Vagina (tissue), 2 donors: ENCODE measurements at regions not wholly inside any gene's neighbourhood (a gene's known extent, or its start where the extent isn't known, plus 50 kb on each side); places are given as distances from the start of the nearest gene placed in this dataset.

ENCODE experiments used
- DNase-seq, 2 donors: peaks; one replicate each; pipeline ENCODE4 v3.0.0-alpha.2; 2017; ENCODE audit errors: extremely low spot score in 2 of 2
- H3K27ac ChIP-seq: fragments of 200-600 bp; sonication (generic); one replicate; pipeline ENCODE4 v1.5.1; 2019
- H3K27me3 ChIP-seq: fragments of 200-600 bp; sonication (generic); one replicate; pipeline ENCODE4 v1.5.1; 2019
- H3K36me3 ChIP-seq, 2 donors: fragments of 200-600 bp; sonication (generic); one replicate each; pipeline ENCODE4 v1.5.1; 2017 to 2019
- H3K4me1 ChIP-seq: fragments of 200-600 bp; sonication (generic); one replicate; pipeline ENCODE4 v1.5.1; 2019
- H3K4me3 ChIP-seq, 2 donors: fragments of 200-600 bp; sonication (generic); 1 replicate in 1 of 2; 2 replicates in 1 of 2; pipeline ENCODE4 v1.5.1; 2016 to 2019
- H3K9me3 ChIP-seq: fragments of 200-600 bp; sonication (generic); one replicate; pipeline ENCODE4 v1.5.1; 2019
- POLR2A ChIP-seq, 2 donors: fragments of 450-650 bp; IDR thresholded peaks; one replicate each; pipeline ENCODE4 v1.6.1; 2017; ENCODE audit warnings: antibody characterized with exemption in 2 of 2, mild to moderate bottlenecking in 2 of 2, moderate library complexity in 2 of 2
- POLR2AphosphoS5 ChIP-seq, 2 donors: sonication (generic); formaldehyde crosslinking; IDR thresholded peaks; one replicate each; pipeline ENCODE4 v1.9.0; 2017; ENCODE audit warnings: antibody characterized with exemption in 2 of 2, mild to moderate bottlenecking in 2 of 2, low read depth in 1 of 2; ENCODE audit not compliant: insufficient read depth in 1 of 2
- intact Hi-C: fragments of 100-400 bp; cut with DNase I; formaldehyde crosslinking; loops from one replicate; pipeline ENCODE4 v1.15.1; 2023
- TF ChIP-seq, protein P1 (sequence below), 3 experiments: fragments of 450-650 bp in 2 of 3; fragments of 200-600 bp in 1 of 3; sonication (generic) in 1 of 3; IDR thresholded peaks; one replicate each; pipeline ENCODE4 v1.5.1; 2017 to 2019; ENCODE audit warnings: antibody characterized with exemption in 3 of 3, mild to moderate bottlenecking in 2 of 3, moderate library complexity in 2 of 3

DNA sequence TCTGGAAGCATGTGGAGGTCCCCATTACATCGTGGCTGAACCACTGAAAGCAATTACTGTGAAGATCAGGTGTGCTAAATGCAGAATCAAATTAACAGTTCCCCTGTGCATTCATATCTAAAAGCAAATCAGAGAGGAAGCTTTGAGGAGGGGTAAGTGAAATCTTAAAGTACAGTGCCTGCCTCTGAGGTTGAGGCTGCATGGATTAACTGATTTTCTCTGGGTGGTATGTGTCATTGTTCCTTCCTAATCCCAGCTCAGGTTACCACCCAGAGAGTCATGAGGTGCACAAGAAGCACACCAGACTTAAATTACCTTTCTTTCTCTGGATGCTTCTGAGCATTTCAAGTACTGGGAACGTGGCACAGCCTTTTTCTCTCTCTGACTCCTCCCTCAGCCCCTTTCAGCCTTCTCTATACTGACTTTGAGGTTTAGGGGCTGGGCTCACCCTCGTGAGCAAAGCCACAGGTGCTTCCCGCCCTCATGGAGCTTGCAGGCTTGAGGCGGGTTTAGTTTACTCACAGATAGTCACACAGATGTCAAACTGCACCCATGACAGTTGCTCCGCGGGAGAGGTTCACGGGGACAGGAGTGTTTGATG is 237.6 kb upstream of the CRY1 start:
- H3K27ac ChIP-seq, result no peak overlapping the region
- no peaks in the 10 kb centered on the region for H3K27me3 ChIP-seq
- H3K9me3 ChIP-seq, result no peaks in the 10 kb centered on the region
- H3K4me3 ChIP-seq, result no peak overlapping the region
- H3K4me1 ChIP-seq, result no peaks in the 10 kb centered on the region
- TF ChIP-seq POLR2A (IDR thresholded peaks at IDR 0.05) (no peak), POLR2AphosphoS5 (IDR thresholded peaks at IDR 0.05; ENCODE audit: insufficient read depth in 1 of 2, low read depth in 1 of 2) (no peak)
- TF ChIP-seq, protein P1, sequence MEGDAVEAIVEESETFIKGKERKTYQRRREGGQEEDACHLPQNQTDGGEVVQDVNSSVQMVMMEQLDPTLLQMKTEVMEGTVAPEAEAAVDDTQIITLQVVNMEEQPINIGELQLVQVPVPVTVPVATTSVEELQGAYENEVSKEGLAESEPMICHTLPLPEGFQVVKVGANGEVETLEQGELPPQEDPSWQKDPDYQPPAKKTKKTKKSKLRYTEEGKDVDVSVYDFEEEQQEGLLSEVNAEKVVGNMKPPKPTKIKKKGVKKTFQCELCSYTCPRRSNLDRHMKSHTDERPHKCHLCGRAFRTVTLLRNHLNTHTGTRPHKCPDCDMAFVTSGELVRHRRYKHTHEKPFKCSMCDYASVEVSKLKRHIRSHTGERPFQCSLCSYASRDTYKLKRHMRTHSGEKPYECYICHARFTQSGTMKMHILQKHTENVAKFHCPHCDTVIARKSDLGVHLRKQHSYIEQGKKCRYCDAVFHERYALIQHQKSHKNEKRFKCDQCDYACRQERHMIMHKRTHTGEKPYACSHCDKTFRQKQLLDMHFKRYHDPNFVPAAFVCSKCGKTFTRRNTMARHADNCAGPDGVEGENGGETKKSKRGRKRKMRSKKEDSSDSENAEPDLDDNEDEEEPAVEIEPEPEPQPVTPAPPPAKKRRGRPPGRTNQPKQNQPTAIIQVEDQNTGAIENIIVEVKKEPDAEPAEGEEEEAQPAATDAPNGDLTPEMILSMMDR (IDR thresholded peaks at IDR 0.05), result no peak
- intact Hi-C loops, result loop anchor here (1.0 kb wide), 1 partner anchor 13 kb away; no protein-coding TSS in a partner anchor
- H3K36me3 ChIP-seq, result no peaks in the 10 kb centered on the region
- DNase-seq, result no peak

DNA sequence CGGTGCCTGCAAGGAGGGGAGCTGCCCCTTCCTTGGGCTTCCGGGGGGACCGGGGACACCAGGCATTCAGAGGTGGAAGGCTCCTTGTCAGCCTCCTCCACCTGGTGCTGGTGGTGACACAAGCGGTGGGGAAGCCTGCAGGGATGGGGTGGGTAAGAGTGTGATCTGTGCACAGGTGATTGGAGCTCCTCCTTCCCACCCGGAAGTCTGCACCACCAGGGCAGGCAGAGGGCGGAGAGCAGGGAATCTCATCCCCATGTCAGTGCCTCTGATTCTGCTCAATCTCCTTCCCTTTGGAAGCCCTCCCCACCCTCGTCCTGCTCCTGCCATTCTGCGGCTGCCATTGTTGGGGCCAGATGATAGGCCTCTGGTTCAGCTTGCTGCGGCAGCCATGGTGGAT is 238.1 kb upstream of the CRY1 start:
- no peaks in the 10 kb centered on the region for H3K36me3 ChIP-seq
- no peak overlapping the region for H3K4me3 ChIP-seq
- no peak for DNase-seq

DNA sequence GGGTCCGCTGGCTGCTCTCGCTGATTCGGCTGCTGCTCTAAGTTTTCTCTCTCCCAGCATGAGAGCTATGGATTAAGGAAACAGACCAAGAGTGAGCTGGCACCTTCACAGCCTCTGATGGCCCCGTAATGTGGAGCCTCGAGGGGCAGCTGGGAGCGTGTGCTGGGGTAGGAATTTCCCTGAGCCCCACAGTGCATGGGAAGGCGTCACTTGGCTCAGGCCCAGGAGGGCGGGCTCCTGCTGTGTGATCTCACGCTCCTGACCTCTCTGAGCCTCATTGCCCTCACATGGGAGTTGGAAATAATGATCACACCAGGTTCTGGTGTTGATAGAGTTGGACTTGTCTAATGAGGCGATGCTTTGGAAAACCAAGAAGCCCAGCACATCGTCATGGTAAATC is 238.6 kb upstream of the CRY1 start:
- intact Hi-C loops, result loop anchor here (1.0 kb wide), 1 partner anchor 12 kb away; no protein-coding TSS in a partner anchor
- DNase-seq, result no peak
- Histone ChIP-seq H3K4me1 (no peaks in the 10 kb centered on the region), H3K27ac (no peak overlapping the region), H3K4me3 (no peak overlapping the region), H3K9me3 (no peaks in the 10 kb centered on the region), H3K27me3 (no peaks in the 10 kb centered on the region), H3K36me3 (no peaks in the 10 kb centered on the region)
- TF ChIP-seq POLR2AphosphoS5 (IDR thresholded peaks at IDR 0.05; ENCODE audit: insufficient read depth in 1 of 2, low read depth in 1 of 2) (no peak), POLR2A (IDR thresholded peaks at IDR 0.05) (no peak)
- TF ChIP-seq, protein P1 (IDR thresholded peaks at IDR 0.05), result no peak

More for the DNA sequence above, 238.1 kb upstream of the CRY1 start:
- Histone ChIP-seq H3K9me3 (no peaks in the 10 kb centered on the region), H3K4me1 (no peaks in the 10 kb centered on the region), H3K27me3 (no peaks in the 10 kb centered on the region), H3K27ac (no peak overlapping the region)
- TF ChIP-seq POLR2AphosphoS5 (IDR thresholded peaks at IDR 0.05; ENCODE audit: insufficient read depth in 1 of 2, low read depth in 1 of 2) (no peak), POLR2A (IDR thresholded peaks at IDR 0.05) (no peak)
- TF ChIP-seq, protein P1 (IDR thresholded peaks at IDR 0.05), result no peak
- intact Hi-C loops, result loop anchor here (1.0 kb wide), 1 partner anchor 13 kb away; no protein-coding TSS in a partner anchor

DNA sequence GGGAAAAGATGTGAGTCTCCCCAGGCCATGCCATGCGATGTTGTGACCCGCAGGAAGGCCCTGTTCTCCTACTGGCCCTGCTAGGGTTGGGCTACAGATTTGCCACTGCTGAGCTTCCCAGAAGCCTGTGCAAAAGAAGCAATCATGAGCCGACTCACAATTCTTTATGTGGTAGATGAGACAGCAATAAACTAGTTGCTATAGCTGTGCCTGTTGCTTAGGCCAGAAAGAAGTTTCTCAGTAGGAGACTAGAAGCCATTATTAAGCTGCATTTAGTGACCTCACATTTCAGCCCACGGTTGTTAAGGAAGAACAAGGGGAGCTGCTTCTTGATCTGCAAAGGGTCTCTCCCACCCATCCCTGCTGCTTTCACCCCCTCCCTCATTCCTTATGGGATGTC is 239.4 kb upstream of the CRY1 start:
- intact Hi-C loops, result no loop called here
- DNase-seq, result no peak
- H3K4me3 ChIP-seq, result no peak overlapping the region
- H3K27me3 ChIP-seq, result no peaks in the 10 kb centered on the region
- TF ChIP-seq POLR2A (IDR thresholded peaks at IDR 0.05), result no peak
- TF ChIP-seq POLR2AphosphoS5 (IDR thresholded peaks at IDR 0.05; ENCODE audit: insufficient read depth in 1 of 2, low read depth in 1 of 2), result no peak
- TF ChIP-seq, protein P1 (IDR thresholded peaks at IDR 0.05), result no peak
- no peaks in the 10 kb centered on the region for H3K4me1 ChIP-seq
- no peaks in the 10 kb centered on the region for H3K36me3 ChIP-seq
- no peaks in the 10 kb centered on the region for H3K9me3 ChIP-seq
- no peak overlapping the region for H3K27ac ChIP-seq

DNA sequence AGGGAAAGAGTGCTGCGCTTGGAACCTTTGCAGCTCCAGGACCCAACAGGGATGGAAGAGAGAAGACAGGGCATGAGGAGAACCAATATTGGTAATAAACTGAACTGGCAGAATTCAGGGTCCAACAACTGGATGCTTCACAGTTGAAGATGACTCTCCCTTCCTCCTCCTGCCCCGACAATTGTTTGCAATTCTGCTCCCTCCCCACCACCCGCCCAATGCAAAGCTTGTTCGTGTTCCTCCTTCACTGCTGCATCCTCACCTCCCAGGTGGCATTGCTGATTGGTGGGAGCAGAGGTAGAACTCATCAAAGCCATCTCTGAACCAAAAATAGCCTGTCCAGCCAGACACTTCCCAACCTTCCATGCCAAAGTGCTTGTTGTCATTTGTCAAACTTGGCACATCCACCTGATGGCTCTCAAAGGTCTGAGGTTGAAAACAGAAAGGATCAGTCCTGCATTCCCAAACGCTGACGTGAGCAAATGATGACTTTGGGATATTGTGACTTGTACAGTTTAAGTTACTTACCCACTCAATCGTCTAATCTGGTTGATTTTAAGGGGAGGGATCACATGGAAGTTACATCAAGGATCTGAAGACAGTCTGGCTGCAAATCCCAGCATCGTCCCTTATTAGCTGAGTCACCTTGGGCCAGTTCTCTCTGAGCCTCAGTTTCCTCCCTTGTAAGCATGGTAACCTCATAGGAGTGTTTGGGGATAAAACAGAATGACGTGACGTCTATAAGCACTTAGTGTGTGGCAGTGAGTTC is 242.6 kb upstream of the CRY1 start:
- DNase-seq, result no peak
- H3K36me3 ChIP-seq, result no peaks in the 10 kb centered on the region
- H3K27ac ChIP-seq, result no peak overlapping the region
- no peak for TF ChIP-seq POLR2A (IDR thresholded peaks at IDR 0.05)
- TF ChIP-seq, protein P1 (IDR thresholded peaks at IDR 0.05), result no peak
- TF ChIP-seq POLR2AphosphoS5 (IDR thresholded peaks at IDR 0.05; ENCODE audit: insufficient read depth in 1 of 2, low read depth in 1 of 2), result no peak
- intact Hi-C loops, result no loop called here
- H3K9me3 ChIP-seq, result no peaks in the 10 kb centered on the region
- no peak overlapping the region for H3K4me3 ChIP-seq
- no peaks in the 10 kb centered on the region for H3K27me3 ChIP-seq
- H3K4me1 ChIP-seq, result no peaks in the 10 kb centered on the region
